Ovary (tissue), 3 donors: ENCODE measurements at regions not wholly inside any gene's neighbourhood (a gene's known extent, or its start where the extent isn't known, plus 50 kb on each side); places are given as distances from the start of the nearest gene placed in this dataset.

Experiments used
- POLR2A ChIP-seq: fragments of 450-650 bp; IDR thresholded peaks from one replicate; pipeline ENCODE4 v1.6.1; 2017; ENCODE audit warnings: antibody characterized with exemption, mild to moderate bottlenecking, moderate library complexity
- TF ChIP-seq, protein P1 (sequence below), 3 donors: fragments of 450-650 bp in 2 of 3; fragments of 200-600 bp in 1 of 3; IDR thresholded peaks; one replicate each; pipeline versions ENCODE4 v1.5.1 to v1.8.0; 2016 to 2022; ENCODE audit warnings: antibody characterized with exemption in 3 of 3, mild to moderate bottlenecking in 1 of 3
- donor health status: DM: no; HTN: no; CAD: no.

GRCh38 chr1:238606896-238607295 lies 716.2 kb upstream of the ZP4 start:
- TF ChIP-seq, protein P1, sequence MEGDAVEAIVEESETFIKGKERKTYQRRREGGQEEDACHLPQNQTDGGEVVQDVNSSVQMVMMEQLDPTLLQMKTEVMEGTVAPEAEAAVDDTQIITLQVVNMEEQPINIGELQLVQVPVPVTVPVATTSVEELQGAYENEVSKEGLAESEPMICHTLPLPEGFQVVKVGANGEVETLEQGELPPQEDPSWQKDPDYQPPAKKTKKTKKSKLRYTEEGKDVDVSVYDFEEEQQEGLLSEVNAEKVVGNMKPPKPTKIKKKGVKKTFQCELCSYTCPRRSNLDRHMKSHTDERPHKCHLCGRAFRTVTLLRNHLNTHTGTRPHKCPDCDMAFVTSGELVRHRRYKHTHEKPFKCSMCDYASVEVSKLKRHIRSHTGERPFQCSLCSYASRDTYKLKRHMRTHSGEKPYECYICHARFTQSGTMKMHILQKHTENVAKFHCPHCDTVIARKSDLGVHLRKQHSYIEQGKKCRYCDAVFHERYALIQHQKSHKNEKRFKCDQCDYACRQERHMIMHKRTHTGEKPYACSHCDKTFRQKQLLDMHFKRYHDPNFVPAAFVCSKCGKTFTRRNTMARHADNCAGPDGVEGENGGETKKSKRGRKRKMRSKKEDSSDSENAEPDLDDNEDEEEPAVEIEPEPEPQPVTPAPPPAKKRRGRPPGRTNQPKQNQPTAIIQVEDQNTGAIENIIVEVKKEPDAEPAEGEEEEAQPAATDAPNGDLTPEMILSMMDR (IDR thresholded peaks at IDR 0.05) = no peak
- TF ChIP-seq POLR2A = no peak
